NCI-H146 treated with DMSO at 0.1 percent for 48 hours (cell line): ENCODE measurements at regions not wholly inside any gene's neighbourhood (a gene's known extent, or its start where the extent isn't known, plus 50 kb on each side); places are given as distances from the start of the nearest gene placed in this dataset.

Experiments
- DNase-seq: peaks from one replicate; lab custom pipeline; 2025; ENCODE audit not compliant: unreplicated experiment; lab: John Stamatoyannopoulos, UW

DNA sequence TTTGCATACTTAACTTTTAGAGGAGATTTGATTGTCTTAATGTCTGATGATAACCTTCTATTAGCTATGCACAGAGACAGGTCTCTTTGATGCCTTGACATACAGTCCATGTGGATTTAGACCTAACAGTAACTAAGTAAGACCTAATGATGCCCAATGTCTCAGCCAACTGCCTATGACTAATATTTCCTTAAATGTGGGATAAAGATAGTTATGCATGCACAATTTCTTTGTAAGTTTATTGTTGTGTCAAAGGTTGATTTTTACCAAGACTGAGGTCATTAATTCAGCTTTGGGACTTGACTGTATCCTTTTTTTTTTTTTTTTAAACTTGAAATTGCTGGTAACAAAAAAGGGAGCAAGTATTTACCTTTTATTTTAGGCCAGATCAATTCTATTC lies 450.0 kb downstream of the HAO1 start:
- no peak for DNase-seq

DNA sequence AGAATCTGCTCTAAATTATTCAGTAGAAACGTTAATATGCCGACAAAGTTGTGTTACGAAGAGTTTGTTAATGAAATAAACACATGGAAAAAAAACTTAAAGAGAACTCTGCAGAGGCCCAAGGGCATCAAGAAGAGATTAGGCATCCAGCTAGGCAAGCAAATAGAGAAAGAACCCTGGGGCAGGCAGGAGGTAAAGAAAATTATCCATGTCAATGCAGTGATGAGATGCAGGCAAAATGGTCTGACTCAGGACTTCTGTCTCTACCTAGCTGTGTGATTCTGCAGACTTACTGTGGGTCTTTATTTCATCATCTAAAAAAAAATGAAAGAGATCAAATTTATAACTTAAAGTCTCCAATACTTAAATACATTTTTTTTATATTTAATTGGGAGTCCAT lies 448.0 kb downstream of the HAO1 start:
- peak; percentile 37 for DNase-seq

GRCh38 chr20:7493311-7493710 lies 446.9 kb downstream of the HAO1 start:
- no peak for DNase-seq

GRCh38 chr20:7496394-7496991 lies 443.8 kb downstream of the HAO1 start:
- DNase-seq: no peak

GRCh38 chr20:7497985-7498384 lies 442.3 kb downstream of the HAO1 start:
- no peak for DNase-seq

GRCh38 chr20:7499201-7499600 lies 441.1 kb downstream of the HAO1 start:
- DNase-seq: no peak

- no peak for DNase-seq
Observed at GRCh38 chr20:7500231-7500663, 440.0 kb downstream of the HAO1 start.

- peak; percentile 17 for DNase-seq
Observed at GRCh38 chr20:7503501-7503900, 436.8 kb downstream of the HAO1 start.

DNA sequence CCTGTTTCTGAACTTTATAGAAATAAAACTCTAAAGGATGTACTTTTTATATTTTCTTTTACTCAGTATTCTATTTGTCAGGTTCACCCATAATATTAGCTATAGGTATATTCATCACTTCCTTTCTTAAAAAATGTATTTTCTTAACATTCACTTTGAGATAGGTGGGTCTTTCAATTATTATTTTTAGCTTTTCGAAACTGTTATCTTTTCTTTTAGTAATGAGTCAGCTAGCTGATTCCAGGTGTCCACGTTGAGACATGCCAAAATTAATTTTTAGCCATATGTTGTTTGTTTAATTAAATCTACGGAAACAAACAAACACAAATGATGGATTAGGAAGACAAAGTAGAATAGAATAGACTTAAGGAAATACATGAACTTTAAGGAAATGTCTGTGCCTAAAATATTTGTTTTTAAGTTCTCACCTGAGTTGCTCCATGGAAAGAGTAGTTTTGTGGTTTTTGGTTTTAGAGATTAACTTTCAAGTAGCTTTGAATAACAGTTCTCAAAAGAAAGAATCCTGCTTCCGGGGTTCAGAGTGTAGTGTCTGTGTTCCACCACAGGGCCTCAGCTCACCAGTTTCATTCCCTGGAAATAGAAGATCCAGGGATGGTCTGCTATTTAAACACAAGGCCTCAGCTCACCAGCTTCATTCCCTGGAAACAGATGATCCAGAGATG lies 435.0 kb downstream of the HAO1 start:
- no peak for DNase-seq

DNA sequence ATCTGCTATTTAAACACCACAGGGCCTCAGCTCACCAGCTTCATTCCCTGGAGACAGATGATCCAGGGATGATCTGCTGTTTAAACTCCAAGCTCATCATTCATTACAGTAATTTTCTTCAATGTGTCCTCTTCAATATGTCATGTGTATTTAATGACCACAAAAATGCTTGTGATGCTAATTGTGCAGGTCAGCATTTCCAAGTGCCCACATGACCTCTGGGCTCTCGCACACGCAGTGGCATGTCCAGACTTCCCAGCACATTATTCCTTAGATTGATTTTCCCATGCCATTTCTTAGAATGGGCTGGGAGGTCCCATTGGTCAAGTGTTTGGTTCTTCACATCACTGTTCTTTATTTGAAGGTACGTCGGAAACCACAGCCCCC lies 434.4 kb downstream of the HAO1 start:
- peak; percentile 83 for DNase-seq

DNA sequence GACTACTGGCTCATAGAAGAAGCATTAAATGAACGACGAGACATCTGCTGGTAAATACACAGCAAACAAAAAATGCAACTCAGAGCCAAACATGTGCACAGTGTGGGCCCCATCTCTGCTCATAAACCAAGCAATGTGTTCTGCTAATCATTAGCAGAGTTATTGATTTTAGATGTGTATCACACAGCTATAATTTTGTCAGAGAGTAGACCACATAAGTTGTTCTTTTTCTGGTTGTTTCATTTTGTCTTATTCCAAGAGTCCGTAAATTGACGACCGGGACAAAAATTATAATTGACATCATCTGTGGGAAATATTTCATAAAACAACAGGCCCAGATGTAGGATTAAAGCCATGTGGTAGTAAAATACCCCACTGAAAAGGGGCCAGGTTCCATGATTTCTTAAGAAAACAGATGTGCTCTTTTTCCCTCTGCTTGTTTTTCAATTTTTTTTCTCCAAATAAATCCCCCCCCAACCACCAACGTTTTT lies 423.6 kb downstream of the HAO1 start:
- DNase-seq: no peak

GRCh38 chr20:7520361-7520760 lies 419.9 kb downstream of the HAO1 start:
- DNase-seq: no peak

GRCh38 chr20:7523288-7523687 lies 417.0 kb downstream of the HAO1 start:
- DNase-seq: no peak

GRCh38 chr20:7540018-7540417 lies 400.2 kb downstream of the HAO1 start:
- no peak for DNase-seq

DNA sequence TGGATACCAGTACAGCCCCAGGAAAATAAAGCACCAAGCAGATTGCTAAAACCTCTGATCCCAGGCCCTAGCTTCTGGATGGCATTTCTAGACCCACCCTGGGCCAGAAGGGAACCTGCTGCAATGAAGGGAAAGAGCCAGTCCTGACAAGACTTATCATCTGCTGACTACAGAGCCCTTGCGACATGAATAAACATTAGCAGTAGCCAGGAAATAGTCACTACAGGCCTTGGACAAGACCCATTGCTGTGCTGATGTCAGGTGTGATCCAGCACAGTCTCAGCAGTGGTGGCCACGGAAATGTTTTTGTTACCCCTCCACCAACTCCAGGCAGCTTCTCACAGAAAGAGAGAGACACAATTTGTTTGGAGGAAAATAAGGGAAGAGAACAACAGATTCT lies 399.3 kb downstream of the HAO1 start:
- DNase-seq: no peak

DNA sequence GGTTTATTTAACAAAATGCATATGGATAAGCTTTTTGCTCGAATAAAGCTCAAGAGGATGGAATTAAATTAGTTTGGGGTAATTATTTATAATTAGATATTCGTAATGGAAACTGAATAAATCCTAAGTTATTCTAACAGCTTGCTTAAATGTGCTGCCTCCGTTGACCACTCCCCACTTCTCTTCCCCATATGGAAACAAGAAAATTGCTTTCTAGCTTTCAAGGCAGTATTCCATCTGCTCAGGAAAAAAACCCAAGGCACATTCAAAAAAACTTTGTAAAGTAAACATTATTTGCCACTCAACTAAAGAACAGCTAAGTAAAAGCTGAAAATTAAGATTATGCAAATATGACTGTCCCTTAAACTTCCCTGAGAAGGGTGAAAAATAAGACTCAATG lies 369.2 kb downstream of the HAO1 start:
- no peak for DNase-seq

GRCh38 chr20:7571521-7572055 lies 368.7 kb downstream of the HAO1 start:
- no peak for DNase-seq

- DNase-seq: no peak
Observed at GRCh38 chr20:7579888-7580287, 360.4 kb downstream of the HAO1 start.

GRCh38 chr20:7585126-7585679 lies 355.1 kb downstream of the HAO1 start:
- peak; percentile 64 for DNase-seq

DNA sequence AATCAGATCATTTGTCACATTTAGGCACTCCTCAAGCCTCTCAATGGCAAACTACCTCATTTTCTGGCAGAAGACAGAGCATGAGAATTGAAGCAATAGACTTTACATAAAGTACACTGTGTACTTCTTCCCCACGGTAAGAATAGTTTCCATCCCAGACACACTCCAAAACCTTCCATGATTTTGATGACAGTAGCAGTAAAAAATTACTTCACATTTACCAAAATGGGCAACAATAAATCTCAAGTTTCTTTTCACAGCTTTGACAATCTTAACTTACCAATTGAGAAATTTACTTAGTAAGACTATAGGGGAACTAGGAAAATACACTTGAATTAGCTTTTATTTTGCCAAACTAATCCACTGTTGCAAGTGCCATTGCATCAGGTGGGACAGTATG lies 353.8 kb downstream of the HAO1 start:
- no peak for DNase-seq

DNA sequence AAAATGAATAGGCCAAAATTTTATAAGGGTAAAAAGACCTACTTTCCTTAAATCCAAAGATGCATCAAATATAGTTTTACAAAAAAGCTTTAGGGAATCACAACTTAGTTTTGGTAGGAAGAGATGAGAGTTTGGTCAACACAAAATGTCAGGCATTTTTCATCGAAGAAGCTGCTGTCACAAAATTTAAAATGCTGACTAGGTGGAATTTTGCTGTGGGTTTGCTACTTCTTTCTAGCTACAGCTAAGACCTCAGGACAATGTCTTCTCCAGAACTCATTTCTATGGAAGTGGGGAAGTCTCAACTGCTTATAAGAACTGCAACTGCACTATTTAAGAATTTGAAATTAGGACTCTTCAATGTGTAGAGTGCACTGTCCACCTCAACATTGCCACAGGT lies 351.1 kb downstream of the HAO1 start:
- DNase-seq: no peak

DNA sequence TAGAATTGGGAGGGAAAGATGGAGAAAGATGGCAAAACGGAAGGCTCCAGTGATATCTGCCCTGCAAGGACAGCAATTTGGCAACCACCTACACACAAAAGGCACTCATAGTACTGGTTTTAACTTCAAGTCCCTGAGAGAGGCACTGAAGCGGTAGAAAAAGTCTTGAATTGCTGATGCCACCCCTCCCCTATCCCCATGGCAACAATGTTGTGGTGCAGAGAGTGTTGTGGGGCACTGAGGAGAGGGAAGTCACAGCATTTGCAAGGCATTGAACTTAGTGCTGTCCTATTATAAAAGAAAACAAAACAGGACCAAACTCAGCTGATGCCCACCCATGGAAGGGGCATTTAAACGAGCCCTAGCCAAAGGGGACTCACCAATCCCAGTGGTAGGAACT lies 343.7 kb downstream of the HAO1 start:
- no peak for DNase-seq
